IMR-90 (cell line): ENCODE measurements at regions not wholly inside any gene's neighbourhood (a gene's known extent, or its start where the extent isn't known, plus 50 kb on each side); places are given as distances from the start of the nearest gene placed in this dataset.

Experiments
- FOS ChIP-seq: fragments of 150-350 bp; IDR thresholded peaks from 2 replicates; pipeline ENCODE4 v1.6.1; 2016; ENCODE audit warnings: low read depth, low read length
- POLR2A ChIP-seq: IDR thresholded peaks from 2 replicates; pipeline ENCODE4 v1.6.1; 2012; ENCODE audit warnings: mild to moderate bottlenecking, low read depth, low read length

DNA sequence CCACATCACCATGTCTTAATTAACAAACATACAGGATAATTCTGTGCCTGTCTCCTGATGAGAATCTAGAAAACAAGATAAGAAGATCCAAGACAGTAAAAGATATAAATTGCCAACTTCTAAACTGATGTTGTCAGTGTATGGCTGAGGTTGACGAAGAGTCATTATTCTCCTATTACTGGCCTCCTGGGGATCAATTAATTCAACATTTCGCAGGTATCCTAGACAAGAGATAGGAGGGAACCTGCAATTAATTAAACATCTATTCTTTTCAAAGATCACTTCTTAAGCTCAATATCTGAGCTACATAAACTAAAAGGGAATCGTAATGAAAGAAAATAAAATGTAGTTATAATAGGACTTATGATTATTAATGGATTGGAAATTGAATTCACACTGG, 232.0 kb upstream of the GRIA1 start:
- no peak for TF ChIP-seq POLR2A
- TF ChIP-seq FOS, result no peak
